ENCODE measurements at regions not wholly inside any gene's neighbourhood (a gene's known extent, or its start where the extent isn't known, plus 50 kb on each side); places are given as distances from the start of the nearest gene placed in this dataset.
A peak's percentile ranks its signal among the peaks of the same experiment; 100 is the strongest.

- no peaks in the 10 kb centered on the region for H3K27me3 ChIP-seq (ENCODE audit: control insufficient read depth in 4 of 4, insufficient read depth in 4 of 4, low read length in 3 of 4)
- 52% methylated on average over 4 of the region's 4 CpGs for WGBS
- H3K27ac ChIP-seq (ENCODE audit: low read depth in 1 of 2, low read length in 2 of 2), result no peak overlapping the region
- H3K36me3 ChIP-seq (ENCODE audit: control insufficient read depth in 4 of 4, insufficient read depth in 3 of 4, low read depth in 1 of 4, low read length in 3 of 4), result no peaks in the 10 kb centered on the region
- H3K9ac ChIP-seq (ENCODE audit: low read depth in 1 of 2, low read length in 2 of 2), result no peak overlapping the region
- no peaks in the 10 kb centered on the region for H3K9me3 ChIP-seq (ENCODE audit: control insufficient read depth in 4 of 4, low read length in 3 of 4)
- no peak for DNase-seq (ENCODE audit: low spot score)
- no peak overlapping the region for H3K4me3 ChIP-seq (ENCODE audit: low read depth in 1 of 3, low read length in 3 of 3)
- no peaks in the 10 kb centered on the region for H3K4me1 ChIP-seq (ENCODE audit: control insufficient read depth in 4 of 4, insufficient read depth in 4 of 4, low read length in 3 of 4)
- TF ChIP-seq TAF1 (conservative IDR thresholded peaks at IDR 0.05) (no peak), RAD21 (IDR thresholded peaks at IDR 0.05) (no peak), ZBTB33 (IDR thresholded peaks at IDR 0.05) (no peak), RXRA (IDR thresholded peaks at IDR 0.05) (no peak), MAX (IDR thresholded peaks at IDR 0.05) (no peak), JUND (IDR thresholded peaks at IDR 0.05) (no peak), EGR1 (IDR thresholded peaks at IDR 0.05; ENCODE audit: low read depth in 2 of 2) (no peak)
Measured at GRCh38 chr13:89393758-89394304, 1722.7 kb downstream of the SLITRK5 start.

- H3K27ac ChIP-seq (ENCODE audit: low read depth in 1 of 2, low read length in 2 of 2), result peak overlapping the region; percentile 29 to 68
Measured at GRCh38 chr13:89401264-89401675, 1730.1 kb downstream of the SLITRK5 start.

More at GRCh38 chr13:89401264-89401675, 1730.1 kb downstream of the SLITRK5 start:
- Histone ChIP-seq H3K9ac (ENCODE audit: low read depth in 1 of 2, low read length in 2 of 2) (no peak overlapping the region), H3K4me3 (ENCODE audit: low read depth in 1 of 3, low read length in 3 of 3) (no peak overlapping the region), H3K27me3 (ENCODE audit: control insufficient read depth in 4 of 4, insufficient read depth in 4 of 4, low read length in 3 of 4) (no peaks in the 10 kb centered on the region), H3K36me3 (ENCODE audit: control insufficient read depth in 4 of 4, insufficient read depth in 3 of 4, low read depth in 1 of 4, low read length in 3 of 4) (no peaks in the 10 kb centered on the region), H3K9me3 (ENCODE audit: control insufficient read depth in 4 of 4, low read length in 3 of 4) (no peaks in the 10 kb centered on the region), H3K4me1 (ENCODE audit: control insufficient read depth in 4 of 4, insufficient read depth in 4 of 4, low read length in 3 of 4) (peaks cover 0 to 17% (median 8%) of the 10 kb centered on the region in 4 donors)
- TF ChIP-seq, protein P1, sequence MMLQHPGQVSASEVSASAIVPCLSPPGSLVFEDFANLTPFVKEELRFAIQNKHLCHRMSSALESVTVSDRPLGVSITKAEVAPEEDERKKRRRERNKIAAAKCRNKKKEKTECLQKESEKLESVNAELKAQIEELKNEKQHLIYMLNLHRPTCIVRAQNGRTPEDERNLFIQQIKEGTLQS (IDR thresholded peaks at IDR 0.05), result no peak
- no peak for TF ChIP-seq GABPA (IDR thresholded peaks at IDR 0.05 in 1 of 2, conservative IDR thresholded peaks at IDR 0.05 in 1 of 2)
- no peak for TF ChIP-seq RAD21 (IDR thresholded peaks at IDR 0.05)
- TF ChIP-seq ZBTB33 (IDR thresholded peaks at IDR 0.05), result peak; percentile 43
- TF ChIP-seq HNF4A (conservative IDR thresholded peaks at IDR 0.05), result peak in 1 of 2 donors; percentile 62
- TF ChIP-seq FOXA1 (IDR thresholded peaks at IDR 0.05), result peak; percentile 25
- TF ChIP-seq RXRA (IDR thresholded peaks at IDR 0.05), result peak in 1 of 2 donors; percentile 35
- TF ChIP-seq REST (IDR thresholded peaks at IDR 0.05), result peak; percentile 53
- TF ChIP-seq TAF1 (conservative IDR thresholded peaks at IDR 0.05), result no peak
- peak; percentile 8 for TF ChIP-seq SP1 (IDR thresholded peaks at IDR 0.05)
- TF ChIP-seq NR2F2 (IDR thresholded peaks at IDR 0.05), result no peak
- no peak for TF ChIP-seq HNF4G (IDR thresholded peaks at IDR 0.05)
- peak; percentile 44 to 64 for TF ChIP-seq JUND (IDR thresholded peaks at IDR 0.05)
- peak; percentile 21 for TF ChIP-seq FOXA2 (IDR thresholded peaks at IDR 0.05)
- no peak for TF ChIP-seq EGR1 (IDR thresholded peaks at IDR 0.05; ENCODE audit: low read depth in 2 of 2)
- no peak for TF ChIP-seq CTCF (IDR thresholded peaks at IDR 0.05; ENCODE audit: low read depth, low read length, missing input control)
- TF ChIP-seq MAX (IDR thresholded peaks at IDR 0.05), result peak; percentile 23
- peak; percentile 46 for TF ChIP-seq YY1 (IDR thresholded peaks at IDR 0.05)
- no peak for DNase-seq (ENCODE audit: low spot score)
- WGBS, result 13% methylated on average over 2 of the region's 2 CpGs

Data from liver (tissue), 8 donors.